GM23338 (cell line): ENCODE measurements at regions not wholly inside any gene's neighbourhood (a gene's known extent, or its start where the extent isn't known, plus 50 kb on each side); places are given as distances from the start of the nearest gene placed in this dataset.

Source experiments
- ATAC-seq: fragments of 200-7000 bp; cut with Tn5 transposase; 3 replicates; pipeline ENCODE4 v1.9.1; 2020
- DNase-seq: peaks from one replicate; pipeline ENCODE4 v3.0.0-alpha.2; 2015; ENCODE audit warnings: low spot score
- H2AFZ ChIP-seq: fragments of 200-600 bp; sonication (generic); 2 replicates; pipeline ENCODE4 v1.8.0; 2016; ENCODE audit warnings: antibody characterized with exemption, mild to moderate bottlenecking, moderate library complexity
- H3F3A ChIP-seq: fragments of 200-600 bp; sonication (generic); replicated peaks from 2 replicates; pipeline ENCODE4 v1.8.0; 2017; ENCODE audit warnings: antibody characterized with exemption, mixed run types, low read depth
- H3K27ac ChIP-seq: fragments of 200-600 bp; sonication (generic); 2 replicates; pipeline ENCODE4 v1.6.1; 2016; ENCODE audit warnings: low read depth
- H3K27me3 ChIP-seq: fragments of 200-600 bp; sonication (generic); 2 replicates; pipeline ENCODE4 v1.8.0; 2016; ENCODE audit warnings: mild to moderate bottlenecking, mixed run types, moderate library complexity; ENCODE audit not compliant: insufficient read depth
- H3K36me3 ChIP-seq: fragments of 200-600 bp; sonication (generic); 2 replicates; pipeline ENCODE4 v1.8.0; 2016; ENCODE audit warnings: mild to moderate bottlenecking; ENCODE audit not compliant: insufficient read depth
- H3K4me1 ChIP-seq: fragments of 200-600 bp; sonication (generic); 2 replicates; pipeline ENCODE4 v1.8.0; 2016; ENCODE audit warnings: mild to moderate bottlenecking, moderate library complexity; ENCODE audit not compliant: insufficient read depth
- H3K4me2 ChIP-seq: fragments of 200-600 bp; sonication (generic); 2 replicates; pipeline ENCODE4 v1.7.1; 2017; ENCODE audit warnings: mixed run types
- H3K4me3 ChIP-seq: fragments of 200-600 bp; sonication (generic); 2 replicates; pipeline ENCODE4 v1.6.1; 2016; ENCODE audit warnings: mixed run types
- H3K79me2 ChIP-seq: fragments of 200-600 bp; sonication (generic); replicated peaks from 2 replicates; pipeline ENCODE4 v1.8.0; 2017; ENCODE audit warnings: mild to moderate bottlenecking; ENCODE audit not compliant: insufficient read depth
- H3K9me2 ChIP-seq: fragments of 200-600 bp; sonication (generic); 2 replicates; pipeline ENCODE4 v1.8.0; 2017; ENCODE audit not compliant: insufficient read depth
- H4K20me1 ChIP-seq: fragments of 200-600 bp; sonication (generic); replicated peaks from 2 replicates; pipeline ENCODE4 v1.8.0; 2017; ENCODE audit warnings: mild to moderate bottlenecking; ENCODE audit not compliant: insufficient read depth
- H3K27ac Mint-ChIP-seq: 2 replicates; pipeline ENCODE4 v1.8.0; 2020; ENCODE audit warnings: inconsistent platforms, mild to moderate bottlenecking, moderate library complexity, mixed read lengths
- H3K27me3 Mint-ChIP-seq: 3 replicates; pipeline ENCODE4 v1.8.0; 2022; ENCODE audit warnings: low read depth, mild to moderate bottlenecking, moderate library complexity, mixed read lengths, inconsistent platforms; ENCODE audit not compliant: insufficient read depth, poor library complexity
- H3K36me3 Mint-ChIP-seq: 3 replicates; pipeline ENCODE4 v1.8.0; 2021; ENCODE audit warnings: low read depth, mild to moderate bottlenecking, inconsistent platforms, moderate library complexity, mixed read lengths
- H3K4me1 Mint-ChIP-seq: 3 replicates; pipeline ENCODE4 v1.8.0; 2020; ENCODE audit warnings: mild to moderate bottlenecking, inconsistent platforms, mixed read lengths
- H3K4me3 Mint-ChIP-seq: 3 replicates; pipeline ENCODE4 v1.8.0; 2021; ENCODE audit warnings: moderate library complexity, mild to moderate bottlenecking, inconsistent platforms, mixed read lengths
- H3K9me3 Mint-ChIP-seq: 3 replicates; pipeline ENCODE4 v1.8.0; 2020; ENCODE audit warnings: moderate library complexity, mild to moderate bottlenecking, inconsistent platforms, mixed read lengths
- CREB1 ChIP-seq: fragments of 250-450 bp; sonication (Bioruptor Pico); IDR thresholded peaks from 2 replicates; pipeline ENCODE4 v1.5.0; 2020; ENCODE audit warnings: low read depth, mild to moderate bottlenecking, moderate library complexity
- EZH2 ChIP-seq: fragments of 200-600 bp; sonication (generic); IDR thresholded peaks from one replicate; pipeline ENCODE4 v1.8.0; 2017; ENCODE audit warnings: antibody characterized with exemption, mild to moderate bottlenecking, low read depth; ENCODE audit not compliant: unreplicated experiment
- EZH2phosphoT487 ChIP-seq: fragments of 200-600 bp; sonication (generic); IDR thresholded peaks from one replicate; pipeline ENCODE4 v1.8.1; 2018; ENCODE audit warnings: antibody characterized with exemption; ENCODE audit not compliant: unreplicated experiment
- JUNB ChIP-seq: IDR thresholded peaks from one replicate; pipeline ENCODE4 v1.6.1; 2016; ENCODE audit warnings: antibody characterized with exemption; ENCODE audit not compliant: unreplicated experiment
- STAT1 ChIP-seq: IDR thresholded peaks from one replicate; pipeline ENCODE4 v1.6.1; 2016; ENCODE audit warnings: antibody characterized with exemption; ENCODE audit not compliant: unreplicated experiment
- ZNF331 ChIP-seq: fragments of 250-450 bp; sonication (Bioruptor Pico); IDR thresholded peaks from 2 replicates; pipeline ENCODE4 v1.5.0; 2020; ENCODE audit warnings: low read depth, mild to moderate bottlenecking, moderate library complexity
- TF ChIP-seq, protein P1 (sequence below): fragments of 250-450 bp; sonication (Bioruptor Pico); IDR thresholded peaks from 2 replicates; pipeline ENCODE4 v1.5.0; 2020; ENCODE audit warnings: mild to moderate bottlenecking, moderate library complexity
- TF ChIP-seq, protein P2 (sequence below): IDR thresholded peaks from 2 replicates; pipeline ENCODE4 v1.6.1; 2016; ENCODE audit warnings: antibody characterized with exemption

DNA sequence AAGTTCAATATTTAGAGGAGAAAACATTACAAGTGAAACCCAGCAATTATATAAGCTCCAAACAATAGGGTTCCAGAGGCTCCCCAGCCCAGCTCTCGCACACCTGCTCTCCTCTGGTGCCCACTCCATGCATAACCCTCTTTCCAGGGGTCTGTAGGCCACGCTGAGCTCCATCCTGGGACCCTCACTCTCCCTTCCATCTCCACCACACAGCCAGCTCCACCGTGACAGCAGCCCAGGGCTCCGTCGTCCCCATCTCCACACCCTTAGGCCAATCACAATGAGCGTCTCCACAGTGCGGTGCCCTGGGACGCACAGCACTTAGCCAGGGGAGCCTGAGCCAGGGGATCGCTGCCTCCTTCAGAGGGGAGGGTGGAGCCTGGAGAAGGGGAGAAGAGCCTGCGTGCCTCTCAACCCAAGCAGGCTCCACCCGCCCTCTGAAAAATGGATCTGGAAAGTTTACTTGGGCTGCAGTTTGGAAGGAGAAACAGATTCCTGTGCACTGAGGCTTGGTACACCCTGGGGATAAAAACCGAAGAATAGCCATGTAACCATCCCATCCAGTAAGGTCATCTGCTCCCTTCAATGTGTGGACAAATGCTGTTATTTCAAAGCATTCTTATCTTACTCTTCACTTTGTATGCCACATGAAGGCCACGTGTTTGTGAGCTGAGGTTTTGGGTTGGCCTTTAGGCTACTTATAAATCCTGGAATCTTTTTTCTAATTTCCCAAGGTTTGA is 72.4 kb upstream of the GGTLC1 start (continued):
- TF ChIP-seq, protein P1, sequence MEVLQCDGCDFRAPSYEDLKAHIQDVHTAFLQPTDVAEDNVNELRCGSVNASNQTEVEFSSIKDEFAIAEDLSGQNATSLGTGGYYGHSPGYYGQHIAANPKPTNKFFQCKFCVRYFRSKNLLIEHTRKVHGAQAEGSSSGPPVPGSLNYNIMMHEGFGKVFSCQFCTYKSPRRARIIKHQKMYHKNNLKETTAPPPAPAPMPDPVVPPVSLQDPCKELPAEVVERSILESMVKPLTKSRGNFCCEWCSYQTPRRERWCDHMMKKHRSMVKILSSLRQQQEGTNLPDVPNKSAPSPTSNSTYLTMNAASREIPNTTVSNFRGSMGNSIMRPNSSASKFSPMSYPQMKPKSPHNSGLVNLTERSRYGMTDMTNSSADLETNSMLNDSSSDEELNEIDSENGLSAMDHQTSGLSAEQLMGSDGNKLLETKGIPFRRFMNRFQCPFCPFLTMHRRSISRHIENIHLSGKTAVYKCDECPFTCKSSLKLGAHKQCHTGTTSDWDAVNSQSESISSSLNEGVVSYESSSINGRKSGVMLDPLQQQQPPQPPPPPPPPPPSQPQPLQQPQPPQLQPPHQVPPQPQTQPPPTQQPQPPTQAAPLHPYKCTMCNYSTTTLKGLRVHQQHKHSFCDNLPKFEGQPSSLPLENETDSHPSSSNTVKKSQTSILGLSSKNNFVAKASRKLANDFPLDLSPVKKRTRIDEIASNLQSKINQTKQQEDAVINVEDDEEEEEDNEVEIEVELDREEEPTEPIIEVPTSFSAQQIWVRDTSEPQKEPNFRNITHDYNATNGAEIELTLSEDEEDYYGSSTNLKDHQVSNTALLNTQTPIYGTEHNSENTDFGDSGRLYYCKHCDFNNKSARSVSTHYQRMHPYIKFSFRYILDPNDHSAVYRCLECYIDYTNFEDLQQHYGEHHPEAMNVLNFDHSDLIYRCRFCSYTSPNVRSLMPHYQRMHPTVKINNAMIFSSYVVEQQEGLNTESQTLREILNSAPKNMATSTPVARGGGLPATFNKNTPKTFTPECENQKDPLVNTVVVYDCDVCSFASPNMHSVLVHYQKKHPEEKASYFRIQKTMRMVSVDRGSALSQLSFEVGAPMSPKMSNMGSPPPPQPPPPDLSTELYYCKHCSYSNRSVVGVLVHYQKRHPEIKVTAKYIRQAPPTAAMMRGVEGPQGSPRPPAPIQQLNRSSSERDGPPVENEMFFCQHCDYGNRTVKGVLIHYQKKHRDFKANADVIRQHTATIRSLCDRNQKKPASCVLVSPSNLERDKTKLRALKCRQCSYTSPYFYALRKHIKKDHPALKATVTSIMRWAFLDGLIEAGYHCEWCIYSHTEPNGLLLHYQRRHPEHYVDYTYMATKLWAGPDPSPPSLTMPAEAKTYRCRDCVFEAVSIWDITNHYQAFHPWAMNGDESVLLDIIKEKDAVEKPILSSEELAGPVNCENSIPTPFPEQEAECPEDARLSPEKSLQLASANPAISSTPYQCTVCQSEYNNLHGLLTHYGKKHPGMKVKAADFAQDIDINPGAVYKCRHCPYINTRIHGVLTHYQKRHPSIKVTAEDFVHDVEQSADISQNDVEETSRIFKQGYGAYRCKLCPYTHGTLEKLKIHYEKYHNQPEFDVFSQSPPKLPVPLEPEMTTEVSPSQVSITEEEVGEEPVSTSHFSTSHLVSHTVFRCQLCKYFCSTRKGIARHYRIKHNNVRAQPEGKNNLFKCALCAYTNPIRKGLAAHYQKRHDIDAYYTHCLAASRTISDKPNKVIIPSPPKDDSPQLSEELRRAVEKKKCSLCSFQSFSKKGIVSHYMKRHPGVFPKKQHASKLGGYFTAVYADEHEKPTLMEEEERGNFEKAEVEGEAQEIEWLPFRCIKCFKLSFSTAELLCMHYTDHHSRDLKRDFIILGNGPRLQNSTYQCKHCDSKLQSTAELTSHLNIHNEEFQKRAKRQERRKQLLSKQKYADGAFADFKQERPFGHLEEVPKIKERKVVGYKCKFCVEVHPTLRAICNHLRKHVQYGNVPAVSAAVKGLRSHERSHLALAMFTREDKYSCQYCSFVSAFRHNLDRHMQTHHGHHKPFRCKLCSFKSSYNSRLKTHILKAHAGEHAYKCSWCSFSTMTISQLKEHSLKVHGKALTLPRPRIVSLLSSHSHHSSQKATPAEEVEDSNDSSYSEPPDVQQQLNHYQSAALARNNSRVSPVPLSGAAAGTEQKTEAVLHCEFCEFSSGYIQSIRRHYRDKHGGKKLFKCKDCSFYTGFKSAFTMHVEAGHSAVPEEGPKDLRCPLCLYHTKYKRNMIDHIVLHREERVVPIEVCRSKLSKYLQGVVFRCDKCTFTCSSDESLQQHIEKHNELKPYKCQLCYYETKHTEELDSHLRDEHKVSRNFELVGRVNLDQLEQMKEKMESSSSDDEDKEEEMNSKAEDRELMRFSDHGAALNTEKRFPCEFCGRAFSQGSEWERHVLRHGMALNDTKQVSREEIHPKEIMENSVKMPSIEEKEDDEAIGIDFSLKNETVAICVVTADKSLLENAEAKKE (CRISPR knock-in tag), result no peak

DNA sequence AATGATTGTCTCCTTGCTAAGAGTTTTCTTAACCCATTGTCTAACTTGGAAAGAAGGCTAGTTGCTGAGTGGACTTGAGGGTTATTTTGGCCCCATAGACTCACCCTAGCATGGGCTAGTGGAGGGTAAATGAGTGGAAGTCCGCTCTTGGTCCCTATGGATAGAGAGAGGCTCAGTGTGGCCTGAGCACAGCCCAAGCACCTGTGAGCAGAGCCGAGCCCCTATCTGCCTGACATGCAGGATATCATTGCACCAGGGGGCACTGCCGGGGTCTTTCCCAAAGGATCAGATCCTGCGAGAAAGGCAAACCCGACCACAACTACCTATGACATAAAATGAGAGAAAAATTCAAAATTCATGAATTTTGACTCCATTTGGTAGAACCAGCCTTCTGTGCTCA is 70.6 kb upstream of the GGTLC1 start:
- peak overlapping the region; percentile 26; the same call in 1 of the 2 replicates for H3K4me2 ChIP-seq
- H3K9me2 ChIP-seq, result peaks cover 4% of the 10 kb centered on the region; the same call in 1 of the 2 replicates
- Mint-ChIP-seq H3K27me3 (no peaks in the 10 kb centered on the region), H3K4me1 (peaks cover 9% of the 10 kb centered on the region), H3K27ac (no peak overlapping the region), H3K4me3 (no peak overlapping the region), H3K9me3 (no peaks in the 10 kb centered on the region), H3K36me3 (no peaks in the 10 kb centered on the region)
- H3K27ac ChIP-seq, result no peak overlapping the region
- H3K4me3 ChIP-seq, result no peak overlapping the region
- no peaks in the 10 kb centered on the region for H3F3A ChIP-seq
- no peaks in the 10 kb centered on the region for H4K20me1 ChIP-seq
- no peaks in the 10 kb centered on the region for H3K79me2 ChIP-seq
- ATAC-seq (peak; percentile 52), DNase-seq (peak; percentile 13)
- H3K36me3 ChIP-seq, result no peaks in the 10 kb centered on the region
- H3K27me3 ChIP-seq, result no peaks in the 10 kb centered on the region
- H3K4me1 ChIP-seq, result 0 out of 2 replicates have a peak, but pooled peaks cover 6% of the 10 kb centered on the region
- H2AFZ ChIP-seq, result no peak overlapping the region
- TF ChIP-seq STAT1 (no peak), JUNB (no peak), EZH2phosphoT487 (no peak), EZH2 (no peak), ZNF331 (no peak), CREB1 (CRISPR knock-in tag) (no peak)
- TF ChIP-seq, protein P2, sequence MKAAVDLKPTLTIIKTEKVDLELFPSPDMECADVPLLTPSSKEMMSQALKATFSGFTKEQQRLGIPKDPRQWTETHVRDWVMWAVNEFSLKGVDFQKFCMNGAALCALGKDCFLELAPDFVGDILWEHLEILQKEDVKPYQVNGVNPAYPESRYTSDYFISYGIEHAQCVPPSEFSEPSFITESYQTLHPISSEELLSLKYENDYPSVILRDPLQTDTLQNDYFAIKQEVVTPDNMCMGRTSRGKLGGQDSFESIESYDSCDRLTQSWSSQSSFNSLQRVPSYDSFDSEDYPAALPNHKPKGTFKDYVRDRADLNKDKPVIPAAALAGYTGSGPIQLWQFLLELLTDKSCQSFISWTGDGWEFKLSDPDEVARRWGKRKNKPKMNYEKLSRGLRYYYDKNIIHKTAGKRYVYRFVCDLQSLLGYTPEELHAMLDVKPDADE, result no peak
- TF ChIP-seq, protein P1 (CRISPR knock-in tag), result no peak
